Suppressor macrophage treated with lipopolysaccharide for 1 hour (primary cell): ENCODE measurements at regions not wholly inside any gene's neighbourhood (a gene's known extent, or its start where the extent isn't known, plus 50 kb on each side); places are given as distances from the start of the nearest gene placed in this dataset.
"Not testable (repeated sequence)": the region's sequence is repeated elsewhere in the genome, so short reads cannot be mapped to it uniquely, and the experiment has no call there.

Experiments
- DNase-seq, 3 donors: peaks; one replicate each; pipeline ENCODE4 v3.0.0-alpha.2; 2020 to 2022

DNA sequence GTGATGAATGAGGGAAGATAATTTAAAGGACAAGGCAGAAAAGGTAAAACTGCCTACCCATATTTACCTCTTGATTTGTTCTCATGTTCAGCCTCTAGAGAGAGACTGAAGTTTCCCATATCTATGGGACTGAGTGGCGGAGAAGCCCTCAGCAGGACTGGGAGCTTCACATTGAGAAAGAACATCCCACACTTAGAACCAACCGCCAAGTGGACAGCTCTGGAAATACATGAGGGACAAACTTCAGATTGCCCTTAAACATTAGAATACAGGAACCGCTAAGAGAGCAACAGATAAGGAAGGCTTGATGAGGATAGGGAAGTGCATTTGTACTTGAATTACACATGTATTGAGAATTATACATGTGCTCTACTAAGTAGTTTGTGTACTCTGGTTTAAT, 316.0 kb upstream of the MIR17HG start:
- DNase-seq, result no peak

DNA sequence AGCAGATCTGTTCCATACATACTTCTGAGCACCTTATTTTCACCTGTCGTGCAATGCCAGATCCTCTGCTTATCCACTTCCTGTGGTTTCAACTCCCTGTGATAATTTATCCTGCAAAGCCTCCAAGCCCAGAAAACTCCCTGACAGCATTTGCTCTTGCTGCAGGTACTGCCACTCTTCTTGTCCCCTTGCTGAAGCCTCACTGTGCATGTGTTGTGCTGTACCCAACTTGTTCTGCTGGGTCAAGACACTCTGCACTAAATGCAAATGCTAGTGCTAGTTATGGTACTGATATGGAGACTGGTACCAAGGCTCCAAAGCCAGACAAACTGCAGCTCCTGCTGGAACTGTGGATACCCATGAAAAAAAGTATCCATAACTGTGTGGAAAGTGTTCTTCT, 315.4 kb upstream of the MIR17HG start:
- DNase-seq, result no peak

DNA sequence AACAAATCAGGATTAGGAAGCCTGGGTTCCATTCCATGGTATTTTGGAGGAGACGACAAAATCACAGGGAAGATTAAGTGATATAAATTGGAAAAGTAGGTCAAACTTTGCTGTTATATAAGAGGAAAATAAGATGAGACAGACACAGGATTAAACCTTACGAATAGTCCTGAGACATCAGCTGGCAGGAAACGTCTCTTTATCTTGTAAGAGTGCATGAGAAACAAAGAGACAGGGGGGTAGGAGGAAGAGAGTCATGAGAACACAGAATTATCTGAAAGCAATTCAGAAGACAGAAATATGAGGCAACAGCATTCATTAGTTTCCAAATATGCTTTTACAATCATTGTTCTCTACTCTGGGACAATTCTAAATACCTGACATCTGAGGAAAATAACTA, 310.6 kb upstream of the MIR17HG start:
- no peak for DNase-seq

DNA sequence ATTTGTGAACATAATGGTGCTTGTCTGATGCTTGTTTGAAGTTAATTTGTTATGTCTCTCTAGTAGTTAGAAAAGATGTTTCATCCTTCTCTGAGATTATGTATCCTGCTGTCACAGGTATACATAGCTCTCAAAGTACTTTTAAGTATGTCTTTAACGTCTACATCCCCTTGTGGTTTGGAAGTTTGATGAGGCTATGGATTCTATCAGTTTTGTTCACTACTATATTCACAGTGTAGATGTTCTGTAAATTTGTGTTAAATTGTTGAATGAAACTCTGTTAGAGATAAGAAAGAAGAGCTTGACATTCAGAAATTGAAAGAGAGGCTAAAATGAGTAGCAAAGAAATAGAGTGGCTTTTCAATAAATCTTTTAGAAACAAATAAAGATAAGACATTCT, 304.6 kb upstream of the MIR17HG start:
- no peak for DNase-seq

DNA sequence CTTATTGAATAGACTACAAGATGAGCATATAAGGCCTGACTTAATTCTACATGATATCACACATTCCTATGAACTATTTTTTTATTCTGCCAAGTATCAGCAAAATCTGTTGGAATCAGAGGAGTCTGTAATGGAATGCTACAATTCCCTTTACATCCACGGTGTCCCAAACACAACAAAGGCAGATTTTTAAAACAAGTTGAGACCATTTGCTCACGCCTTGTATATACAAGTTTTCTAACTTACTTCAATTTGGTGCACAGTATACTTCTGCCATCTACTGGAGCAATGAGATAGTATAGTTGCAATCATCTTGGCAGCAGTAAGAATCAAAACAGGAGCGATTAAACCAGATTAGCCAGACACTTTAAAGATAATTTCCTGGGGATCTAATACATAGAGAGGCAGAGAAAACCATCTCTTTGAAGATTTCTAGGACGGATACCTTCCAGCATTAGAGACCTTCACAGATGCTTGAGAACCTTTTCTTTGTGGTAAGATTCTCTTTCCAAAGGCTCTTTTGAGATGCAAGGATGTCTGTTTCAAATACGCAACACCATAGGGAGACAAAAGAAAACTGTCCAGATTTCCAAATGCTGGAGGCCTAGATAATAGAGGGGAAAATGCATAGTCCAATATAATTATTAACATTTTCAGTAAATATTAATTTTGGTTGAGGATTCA, 302.0 kb upstream of the MIR17HG start:
- peak in 1 of 3 donors; percentile 7 for DNase-seq

DNA sequence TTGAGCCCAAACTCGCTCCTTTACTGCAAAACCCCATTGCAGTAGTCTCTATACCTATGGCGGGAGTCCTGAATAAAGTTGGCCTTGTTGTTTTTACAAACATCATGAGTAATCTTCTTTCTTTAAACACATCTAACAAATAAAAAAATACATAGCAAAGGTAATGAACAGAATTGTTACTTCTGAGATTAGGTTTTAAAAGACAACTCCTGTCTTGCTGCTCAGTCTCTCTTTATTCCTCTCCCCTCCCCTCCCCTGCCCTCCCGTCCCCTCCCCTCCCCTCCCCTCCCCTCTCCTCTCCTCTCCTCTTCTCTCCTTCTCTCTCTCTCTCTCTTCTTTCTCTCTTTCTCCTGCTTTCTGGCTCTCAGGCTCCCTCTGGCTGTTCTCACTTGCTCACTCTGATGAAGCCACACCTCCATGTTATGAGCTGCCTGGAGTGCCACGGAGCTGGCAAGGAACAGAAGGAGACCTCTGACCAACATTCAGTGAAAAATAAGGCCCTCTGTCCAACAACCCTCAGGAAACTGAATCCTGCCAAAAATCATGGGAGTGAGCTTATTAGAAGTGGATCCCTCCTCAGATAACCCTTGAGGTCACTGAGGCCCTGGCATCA, 300.7 kb upstream of the MIR17HG start:
- DNase-seq, result no peak

DNA sequence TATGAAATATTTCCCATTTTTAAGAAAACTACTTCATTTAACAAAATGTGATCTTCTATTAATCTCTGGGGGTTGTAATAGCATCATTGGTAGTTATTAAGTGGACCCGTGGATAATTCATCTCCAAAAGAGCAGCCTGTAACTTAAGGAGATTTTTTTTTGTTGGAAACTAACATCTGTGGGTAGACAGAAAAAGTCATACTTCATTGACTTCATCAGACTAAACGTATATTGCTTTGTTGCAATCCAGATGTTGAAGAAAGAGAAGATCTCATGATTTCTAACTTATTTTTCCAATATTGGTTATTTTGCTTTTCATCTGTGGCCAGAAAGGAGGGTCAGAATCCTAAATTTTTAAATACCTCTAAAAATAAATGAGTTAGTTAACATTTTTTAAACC, 296.5 kb upstream of the MIR17HG start:
- no peak for DNase-seq

DNA sequence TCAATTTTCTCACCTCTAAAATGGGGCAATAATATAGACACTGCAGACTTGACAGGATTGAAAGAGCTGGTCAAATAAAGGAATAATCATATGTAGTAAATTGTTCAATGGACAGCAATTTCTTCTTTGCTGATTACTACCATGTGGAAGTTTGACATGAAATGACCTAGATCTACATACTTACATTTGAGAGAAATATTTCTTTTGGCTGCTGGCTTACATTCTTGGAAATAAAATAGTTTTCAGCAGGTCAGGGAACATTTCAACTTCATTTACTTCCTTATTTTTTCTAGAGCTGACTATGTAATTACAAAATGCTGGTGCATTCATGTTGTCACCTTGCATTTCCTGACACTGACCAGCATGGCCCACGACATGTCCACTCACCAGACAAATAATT, 294.6 kb upstream of the MIR17HG start:
- no peak for DNase-seq

DNA sequence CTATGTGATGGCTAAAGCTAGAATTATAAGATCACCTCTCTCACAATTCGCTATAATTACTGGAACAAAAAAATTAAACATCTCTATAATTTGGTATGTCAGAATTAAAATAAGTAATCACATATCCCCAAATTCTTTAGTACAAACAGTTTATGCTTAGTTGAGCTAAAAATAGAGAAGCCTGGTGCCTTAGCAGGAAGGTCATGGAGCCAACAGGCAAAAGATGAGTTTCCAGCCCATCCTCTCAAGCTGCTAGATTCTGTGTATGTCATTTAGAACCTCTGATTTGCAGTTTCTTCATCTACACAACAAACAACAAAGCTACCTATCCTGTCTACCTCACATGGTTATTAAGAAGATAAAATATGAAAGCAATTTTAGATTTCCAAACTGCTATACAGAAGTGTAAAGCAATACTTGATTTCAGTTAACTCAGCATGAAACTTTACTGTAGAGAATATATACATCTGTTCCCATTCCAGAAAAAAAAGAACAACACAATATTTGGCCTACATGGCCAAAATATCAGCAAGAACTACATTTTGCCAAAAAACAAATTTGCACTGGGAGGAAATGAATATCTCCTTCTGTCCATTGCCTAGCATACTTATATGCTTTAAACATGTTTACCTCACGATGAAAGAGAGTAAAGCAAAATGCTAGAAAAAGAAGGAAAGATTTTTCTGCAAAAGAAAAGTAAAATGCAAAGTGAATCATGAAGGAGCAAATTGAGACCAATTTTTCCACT, 294.0 kb upstream of the MIR17HG start:
- DNase-seq, result no peak

DNA sequence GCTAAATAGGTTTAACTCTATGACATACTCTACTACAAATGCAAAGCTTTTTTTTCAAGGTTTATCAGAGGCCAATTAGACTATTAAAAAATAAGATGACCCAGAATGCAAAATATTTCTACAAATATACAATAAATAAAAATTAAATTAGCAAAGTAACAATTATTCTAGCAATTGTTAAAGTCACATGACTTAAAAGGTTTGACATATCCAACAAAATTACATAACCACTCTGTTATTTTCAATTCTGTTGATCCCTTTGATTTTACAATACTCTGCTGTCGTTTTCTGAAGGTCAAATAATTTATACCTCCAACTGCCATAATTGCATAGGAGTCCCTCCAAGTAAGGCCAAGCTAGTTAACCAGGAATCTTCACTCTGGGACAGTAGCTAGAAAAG, 292.6 kb upstream of the MIR17HG start:
- DNase-seq, result no peak

DNA sequence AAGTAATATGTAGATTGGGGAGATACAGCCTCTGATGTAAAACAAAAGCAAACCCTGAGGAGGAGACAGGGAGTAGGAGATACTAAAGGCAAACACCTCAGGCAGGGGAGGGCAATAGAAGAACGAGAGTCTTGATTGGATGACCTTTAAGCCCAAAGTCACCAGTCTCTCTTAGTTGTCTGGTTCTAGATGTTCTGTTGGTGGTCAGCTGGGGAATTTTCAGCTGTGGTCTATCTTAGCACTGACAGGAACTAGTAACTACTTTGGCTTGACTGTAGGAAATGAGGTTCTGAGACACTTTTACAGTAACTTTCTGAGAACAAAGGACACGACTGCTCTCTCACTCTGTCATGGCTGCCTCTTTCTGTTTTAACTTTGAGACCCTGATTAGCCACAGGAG, 290.7 kb upstream of the MIR17HG start:
- peak in 2 of 3 donors; percentile 1 to 10 for DNase-seq

DNA sequence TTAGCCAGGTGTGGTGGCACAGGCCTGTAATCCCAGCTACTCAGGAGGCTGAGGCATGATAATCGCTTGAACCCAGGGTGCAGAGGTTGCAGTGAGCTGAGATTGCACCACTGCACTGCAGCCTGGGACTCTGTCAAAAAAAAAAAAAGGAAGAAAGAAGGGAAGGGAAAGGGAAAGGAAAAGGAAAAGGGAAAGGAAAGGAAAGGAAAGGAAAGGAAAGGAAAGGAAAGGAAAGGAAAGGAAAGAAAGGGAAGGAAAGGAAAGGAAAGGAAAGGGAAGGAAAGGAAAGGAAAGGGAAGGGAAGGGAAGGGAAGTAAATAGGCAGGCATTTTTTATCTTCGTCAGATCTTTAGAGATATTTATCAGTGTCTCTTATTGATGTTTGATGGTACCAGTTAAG, 290.0 kb upstream of the MIR17HG start:
- not testable (repeated sequence) for DNase-seq

DNA sequence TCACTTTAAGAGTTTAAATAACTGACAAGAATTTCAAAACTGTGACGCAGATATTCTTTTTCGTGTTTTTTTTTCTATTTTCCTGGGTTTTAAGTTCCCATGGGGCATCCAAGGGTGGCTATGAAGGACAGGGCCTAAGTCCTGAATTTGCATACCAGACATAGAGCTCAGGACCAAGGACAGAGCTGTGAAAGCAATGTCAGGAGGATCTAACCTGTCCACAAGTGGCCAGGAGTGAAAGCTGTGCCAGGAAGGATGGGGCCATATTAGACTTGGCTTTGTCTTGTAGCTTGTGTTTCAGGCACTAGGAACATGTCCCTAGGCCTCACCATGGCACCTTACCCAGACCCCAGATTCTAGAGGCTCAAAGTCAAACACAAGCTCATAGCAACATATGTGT, 289.4 kb upstream of the MIR17HG start:
- DNase-seq, result peak in 1 of 3 donors; percentile 13

DNA sequence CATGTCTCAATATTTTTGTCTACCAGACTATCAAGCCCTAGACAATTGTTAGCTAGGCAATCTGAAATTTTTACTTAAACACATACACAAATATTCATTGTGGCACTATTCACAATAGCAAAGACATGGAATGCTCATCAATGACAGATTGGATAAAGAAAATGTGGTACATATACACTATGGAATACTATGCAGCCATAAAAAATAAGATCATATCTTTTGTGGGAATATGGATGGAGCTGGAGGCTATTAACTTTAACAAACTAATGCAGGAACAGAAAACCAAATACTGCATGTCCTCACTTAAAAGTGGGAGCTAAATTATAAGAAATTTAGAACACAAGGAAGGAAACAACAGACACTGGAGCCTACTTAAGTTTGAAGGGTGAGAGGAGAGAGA, 288.6 kb upstream of the MIR17HG start:
- DNase-seq, result no peak

DNA sequence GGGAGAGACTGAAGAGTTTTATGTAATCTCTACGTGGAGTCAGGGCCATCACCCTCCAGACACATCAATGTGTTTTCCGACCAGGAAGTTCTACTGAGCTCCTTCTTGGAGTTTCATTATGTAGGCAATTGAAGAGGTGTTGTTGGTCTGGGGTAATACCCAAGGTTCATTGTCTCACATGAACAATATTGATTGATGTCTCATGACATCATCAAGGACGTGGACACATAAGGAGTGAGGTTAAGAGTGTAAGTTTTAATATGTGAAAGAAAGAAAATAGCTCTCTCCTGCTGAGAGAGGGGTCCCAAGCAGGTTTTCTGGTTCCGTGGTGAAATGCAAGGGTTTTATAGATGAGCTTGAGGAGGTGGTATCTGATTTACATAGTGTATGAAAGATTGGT, 280.7 kb upstream of the MIR17HG start:
- no peak for DNase-seq

DNA sequence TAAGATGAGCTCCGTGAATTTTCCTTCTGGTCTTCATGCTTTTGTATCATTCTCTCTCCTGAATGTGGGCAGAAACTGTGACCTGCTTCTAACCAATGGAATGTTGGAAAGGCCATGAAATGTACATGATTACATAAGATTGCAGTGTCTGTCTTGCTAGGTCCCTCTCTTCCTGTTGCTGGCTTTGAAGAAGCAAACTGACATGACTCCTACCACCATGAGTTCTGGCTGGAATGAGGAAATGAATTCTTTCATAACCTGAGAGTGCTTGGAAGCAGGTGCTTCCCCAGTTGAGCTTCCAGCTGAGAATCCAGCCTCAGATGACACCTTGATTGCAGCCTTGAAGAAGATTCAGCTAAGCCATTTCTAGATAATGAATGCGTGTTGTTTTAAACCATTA, 275.0 kb upstream of the MIR17HG start:
- peak; percentile 62 to 75 (median 68) for DNase-seq

DNA sequence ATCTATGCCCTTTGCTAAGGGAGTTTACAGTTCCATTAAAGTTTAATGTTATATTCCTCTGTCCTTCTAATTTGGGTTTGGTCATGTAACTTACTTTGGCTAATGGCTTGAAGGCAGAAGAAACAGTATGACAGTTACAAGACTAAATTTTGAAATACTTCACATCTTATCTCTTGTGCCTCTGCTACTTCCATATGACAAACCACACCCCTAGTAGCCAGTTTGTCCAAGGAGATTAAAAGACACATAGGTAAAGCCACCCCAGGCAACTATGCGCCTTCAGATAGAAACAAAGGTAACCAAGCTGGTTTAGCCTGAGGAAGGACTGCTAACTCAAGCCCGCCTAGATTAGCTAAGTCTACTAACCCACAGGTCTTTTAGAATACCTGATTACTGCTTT, 273.4 kb upstream of the MIR17HG start:
- DNase-seq, result no peak

DNA sequence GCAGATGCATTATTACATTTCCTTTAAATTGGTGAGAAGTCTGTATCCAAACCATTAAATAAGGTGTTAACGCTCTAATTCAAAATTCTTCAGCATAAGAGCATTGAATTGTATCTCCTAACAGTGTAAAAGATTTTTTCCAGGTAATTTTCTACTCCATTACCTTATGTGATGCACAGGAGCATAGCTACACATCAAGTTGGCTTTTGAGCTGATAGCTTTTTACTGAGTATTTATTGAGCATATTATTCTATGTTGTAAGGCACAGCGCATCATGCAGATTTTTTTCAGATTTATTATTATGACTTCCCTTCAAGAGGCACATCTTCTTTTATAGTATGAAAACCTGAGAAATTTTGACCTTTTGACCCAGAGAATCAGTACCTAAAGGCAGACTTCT, 270.7 kb upstream of the MIR17HG start:
- no peak for DNase-seq

DNA sequence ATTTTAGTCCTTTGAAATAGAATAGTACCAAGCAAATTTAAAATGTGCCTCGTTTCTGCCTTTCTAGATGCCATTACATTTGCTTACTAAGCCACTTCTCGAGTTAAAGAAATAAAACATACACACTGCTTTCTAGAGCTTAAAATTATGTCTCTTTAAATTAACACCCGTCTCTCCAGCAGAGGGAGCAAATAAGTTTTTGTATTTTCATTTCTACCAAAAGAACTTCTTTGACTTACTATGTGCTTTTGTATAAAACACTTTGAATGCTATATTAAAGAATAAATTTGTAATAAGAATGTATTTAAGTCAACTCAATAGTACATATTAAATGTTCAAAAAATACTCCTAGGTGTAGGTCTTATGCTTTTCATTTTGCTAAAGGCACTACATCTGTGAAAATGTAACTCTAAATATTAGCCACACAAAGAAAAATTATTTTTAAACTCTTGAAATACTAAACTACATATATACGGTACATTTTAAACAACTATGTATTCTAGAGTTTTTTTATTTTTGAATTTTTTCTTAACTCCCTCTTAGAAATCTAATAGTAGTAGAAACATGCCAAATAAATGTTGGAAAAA, 269.3 kb upstream of the MIR17HG start:
- peak; percentile 31 to 51 (median 32) for DNase-seq

DNA sequence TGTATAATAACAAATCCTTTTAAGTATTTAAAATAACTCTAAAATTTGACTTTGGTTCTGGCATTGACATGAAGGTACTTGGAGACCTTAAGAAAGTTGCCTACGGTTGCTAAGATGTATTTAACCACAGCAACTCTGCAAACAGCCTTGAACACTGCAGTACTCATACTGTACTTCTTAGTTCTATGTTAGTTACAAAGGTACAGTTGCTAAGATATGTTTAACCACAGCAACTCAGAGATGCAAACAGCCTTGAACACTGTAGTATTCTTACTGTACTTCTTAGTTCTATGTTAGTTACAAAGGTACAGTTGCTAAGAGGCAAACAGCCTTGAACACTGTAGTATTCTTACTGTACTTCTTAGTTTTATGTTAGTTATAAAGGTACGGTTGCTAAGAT, 268.3 kb upstream of the MIR17HG start:
- no peak for DNase-seq

DNA sequence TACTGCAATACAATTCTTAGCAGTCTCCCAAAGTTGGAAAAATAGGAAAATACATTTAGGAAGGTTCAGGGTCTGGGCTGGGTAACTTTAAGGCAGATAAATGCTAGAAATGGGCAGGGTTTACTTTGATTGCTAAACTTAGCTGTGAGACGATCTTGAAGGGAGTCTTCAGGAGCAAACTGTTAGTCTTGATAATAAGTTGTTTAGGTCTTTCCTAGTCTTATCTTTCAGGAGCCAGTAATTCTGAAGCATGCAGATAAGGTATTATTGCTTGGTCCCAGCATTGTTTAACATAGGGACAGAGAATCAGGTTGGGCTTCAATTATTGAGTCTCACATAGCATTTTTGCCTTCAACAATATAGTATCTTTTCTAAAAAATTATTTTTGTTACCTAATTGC, 262.4 kb upstream of the MIR17HG start:
- no peak for DNase-seq

DNA sequence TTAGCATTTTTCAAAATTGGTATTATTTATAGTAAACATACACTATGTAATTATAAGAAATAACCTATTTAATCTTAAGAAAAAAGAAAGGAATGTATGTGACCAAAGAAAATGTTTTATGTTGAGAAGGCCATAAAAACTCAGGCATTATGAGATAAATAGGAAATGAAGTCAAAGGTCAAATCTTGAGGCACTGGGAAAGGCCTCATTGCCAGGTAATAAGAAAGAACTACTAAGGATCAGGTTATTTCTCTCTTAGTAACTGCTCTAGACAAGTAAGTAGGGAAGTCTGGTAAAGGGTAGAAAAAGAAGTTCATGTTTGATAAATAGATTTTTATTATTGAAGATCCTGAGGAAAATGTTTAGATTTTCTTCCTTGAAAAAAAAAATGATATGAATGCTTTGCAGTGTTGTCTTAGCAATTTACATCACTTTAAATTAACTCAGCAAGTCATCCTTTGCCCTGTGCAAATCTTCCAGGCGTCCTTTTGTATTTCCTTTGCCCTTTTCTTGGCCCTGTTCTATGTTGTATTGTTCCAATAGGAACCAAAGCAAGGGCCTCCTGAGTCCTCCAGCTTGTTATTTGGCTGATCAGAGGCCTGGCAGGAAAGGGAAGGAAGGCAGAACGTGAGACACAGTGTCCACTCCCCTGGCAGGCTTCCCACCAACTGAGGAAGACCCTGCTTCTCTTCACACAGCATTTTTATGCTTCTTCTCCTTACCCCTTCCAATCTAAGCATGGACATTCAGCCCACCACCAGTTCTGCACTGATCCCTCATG, 260.4 kb upstream of the MIR17HG start:
- no peak for DNase-seq

DNA sequence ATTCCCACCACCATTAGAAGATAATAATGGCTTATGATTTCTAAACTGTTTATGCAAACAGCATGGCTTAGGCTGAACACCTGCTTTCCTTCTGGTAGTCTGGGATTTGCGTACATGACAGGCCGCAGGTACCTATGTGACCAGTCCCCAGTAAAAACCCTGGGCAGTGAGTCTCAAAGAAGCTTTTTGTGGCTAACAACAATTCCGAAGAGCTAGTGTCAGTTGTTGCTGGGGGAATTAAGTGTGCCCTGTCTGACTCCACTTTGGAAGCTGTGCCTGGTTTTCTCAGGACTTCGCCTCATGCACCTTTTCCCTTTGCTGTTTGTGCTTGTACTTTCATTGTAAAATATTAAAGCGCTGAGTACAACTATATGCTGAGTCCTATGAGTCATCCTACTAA, 250.2 kb upstream of the MIR17HG start:
- no peak for DNase-seq
